IMR-90 (cell line): ENCODE measurements at regions not wholly inside any gene's neighbourhood (a gene's known extent, or its start where the extent isn't known, plus 50 kb on each side); places are given as distances from the start of the nearest gene placed in this dataset.

Source experiments
- ATAC-seq: fragments of 200-7000 bp; cut with Tn5 transposase; 2 replicates; pipeline ENCODE4 v1.9.1; 2020; ENCODE audit warnings: low read depth, mild to moderate bottlenecking, moderate library complexity
- BruUV-seq: library from RNA; stranded (reverse); fragments of 400-500 nt; replicated peaks from 2 replicates; lab custom pipeline; 2021; lab: Mats Ljungman, UMichigan
- CTCF ChIA-PET: fragments of 300-600 bp; formaldehyde crosslinking; extraction: SDS; loops from one replicate; lab custom pipeline; 2021; ENCODE audit warnings: antibody characterized with exemption; lab: Yijun Ruan, JAX
- POLR2A ChIA-PET: fragments of 300-600 bp; sonication (Branson Sonifier 250); formaldehyde crosslinking; loops from one replicate; lab custom pipeline; 2022; ENCODE audit warnings: antibody characterized with exemption; ENCODE audit not compliant: unreplicated experiment; lab: Charles Lee
- DNase-seq: peaks from one replicate; pipeline ENCODE4 v3.0.0; 2013
- H2AFZ ChIP-seq: replicated peaks from 2 replicates; pipeline ENCODE3; 2013; ENCODE audit warnings: low read length, mild to moderate bottlenecking; ENCODE audit not compliant: poor library complexity
- H2AK5ac ChIP-seq: 2 replicates; pipeline ENCODE4 v1.6.1; 2013; ENCODE audit warnings: low read depth, low read length, inconsistent platforms
- H2AK9ac ChIP-seq: replicated peaks from 2 replicates; pipeline ENCODE3; 2013; ENCODE audit warnings: mild to moderate bottlenecking, low read depth, low read length, moderate library complexity; ENCODE audit not compliant: poor library complexity
- H2BK120ac ChIP-seq: 2 replicates; pipeline ENCODE4 v1.6.1; 2013; ENCODE audit warnings: low read depth, low read length, inconsistent platforms
- H2BK15ac ChIP-seq: 3 replicates; pipeline ENCODE4 v1.6.1; 2013; ENCODE audit warnings: low read depth, low read length, inconsistent platforms
- H2BK20ac ChIP-seq: 2 replicates; pipeline ENCODE4 v1.6.1; 2013; ENCODE audit warnings: low read depth, mild to moderate bottlenecking, inconsistent platforms, low read length, moderate library complexity
- H2BK5ac ChIP-seq: 2 replicates; pipeline ENCODE4 v1.6.1; 2013; ENCODE audit warnings: mild to moderate bottlenecking, low read depth, low read length, inconsistent platforms; ENCODE audit not compliant: poor library complexity, severe bottlenecking
- H3K14ac ChIP-seq: replicated peaks from 2 replicates; pipeline ENCODE4 v1.6.1; 2013; ENCODE audit warnings: low read depth, low read length, inconsistent platforms
- H3K18ac ChIP-seq: 2 replicates; pipeline ENCODE4 v1.6.1; 2013; ENCODE audit warnings: low read depth, low read length, control low read depth
- H3K23ac ChIP-seq: 2 replicates; pipeline ENCODE4 v1.6.1; 2013; ENCODE audit warnings: low read depth, low read length, inconsistent platforms
- H3K27ac ChIP-seq: 2 replicates; pipeline ENCODE4 v1.5.1; 2013; ENCODE audit warnings: mild to moderate bottlenecking, control low read depth, low read length; ENCODE audit not compliant: insufficient read depth
- H3K27me3 ChIP-seq: 2 replicates; pipeline ENCODE4 v1.6.1; 2013; ENCODE audit warnings: low read length; ENCODE audit not compliant: control insufficient read depth, insufficient read depth
- H3K36me3 ChIP-seq: 2 replicates; pipeline ENCODE4 v1.6.1; 2013; ENCODE audit warnings: low read length, mixed read lengths; ENCODE audit not compliant: control insufficient read depth, insufficient read depth
- H3K4ac ChIP-seq: 2 replicates; pipeline ENCODE4 v1.6.1; 2013; ENCODE audit warnings: low read depth, low read length, inconsistent platforms
- H3K4me1 ChIP-seq: 2 replicates; pipeline ENCODE4 v1.6.1; 2013; ENCODE audit warnings: low read length, mixed read lengths; ENCODE audit not compliant: control insufficient read depth, insufficient read depth
- H3K4me2 ChIP-seq: 2 replicates; pipeline ENCODE4 v1.6.1; 2013; ENCODE audit warnings: low read depth, mild to moderate bottlenecking, control low read depth, low read length, moderate library complexity
- H3K4me3 ChIP-seq: 2 replicates; pipeline ENCODE4 v1.5.1; 2013; ENCODE audit warnings: low read depth, mild to moderate bottlenecking, control low read depth, low read length, moderate library complexity; ENCODE audit not compliant: insufficient read depth
- H3K56ac ChIP-seq: 2 replicates; pipeline ENCODE4 v1.6.1; 2013; ENCODE audit warnings: low read length, inconsistent platforms; ENCODE audit not compliant: insufficient read depth; ENCODE audit errors: extremely low read depth
- H3K79me1 ChIP-seq, 2 experiments: 2 replicates each; pipeline ENCODE4 v1.6.1; 2013; ENCODE audit warnings: low read length in 2 of 2, inconsistent platforms in 1 of 2, low read depth in 1 of 2
- H3K9ac ChIP-seq: 2 replicates; pipeline ENCODE4 v1.6.1; 2013; ENCODE audit warnings: low read depth, low read length, control low read depth
- H3K9me1 ChIP-seq: 2 replicates; pipeline ENCODE4 v1.6.1; 2013; ENCODE audit warnings: low read length, inconsistent platforms; ENCODE audit not compliant: insufficient read depth
- H3K9me3 ChIP-seq: 2 replicates; pipeline ENCODE4 v1.6.1; 2013; ENCODE audit warnings: low read length; ENCODE audit not compliant: control insufficient read depth, insufficient read depth
- H4K20me1 ChIP-seq: 2 replicates; pipeline ENCODE4 v1.6.1; 2013; ENCODE audit warnings: low read length, inconsistent platforms; ENCODE audit not compliant: insufficient read depth
- H4K5ac ChIP-seq: 2 replicates; pipeline ENCODE4 v1.6.1; 2013; ENCODE audit warnings: mild to moderate bottlenecking, low read depth, low read length, control low read depth
- H4K8ac ChIP-seq, 2 experiments: 2 replicates each; pipeline ENCODE4 v1.6.1; 2013; ENCODE audit warnings: low read depth in 2 of 2, low read length in 2 of 2, control low read depth in 1 of 2, inconsistent platforms in 1 of 2
- H4K91ac ChIP-seq: 2 replicates; pipeline ENCODE4 v1.6.1; 2013; ENCODE audit warnings: low read depth, low read length, inconsistent platforms; ENCODE audit not compliant: insufficient read depth
- BHLHE40 ChIP-seq: fragments of 150-350 bp; IDR thresholded peaks from 2 replicates; pipeline ENCODE4 v1.6.1; 2016; ENCODE audit warnings: mild to moderate bottlenecking, low read depth, low read length
- CHD1 ChIP-seq: IDR thresholded peaks from 2 replicates; pipeline ENCODE4 v1.6.1; 2012; ENCODE audit warnings: low read depth, low read length, improper control_type of control experiment
- MXI1 ChIP-seq: IDR thresholded peaks from 2 replicates; pipeline ENCODE4 v1.6.1; 2012; ENCODE audit warnings: low read depth, mild to moderate bottlenecking, low read length, moderate library complexity, borderline replicate concordance
- NFE2L2 ChIP-seq: fragments of 150-350 bp; IDR thresholded peaks from 2 replicates; pipeline ENCODE4 v1.6.1; 2016; ENCODE audit warnings: low read depth, mild to moderate bottlenecking, low read length
- POLR2A ChIP-seq: IDR thresholded peaks from 2 replicates; pipeline ENCODE4 v1.6.1; 2012; ENCODE audit warnings: mild to moderate bottlenecking, low read depth, low read length
- RCOR1 ChIP-seq: IDR thresholded peaks from 2 replicates; pipeline ENCODE4 v1.6.1; 2012; ENCODE audit warnings: mild to moderate bottlenecking, low read length, improper control_type of control experiment; ENCODE audit not compliant: insufficient replicate concordance
- WGBS, 2 experiments: methylation state at CpG; one replicate each; pipeline versions ENCODE4 v1.1.5 to v1.1.7; 2013; ENCODE audit warnings: missing lambda C conversion rate in 2 of 2; ENCODE audit not compliant: insufficient read length in 1 of 2; ENCODE audit errors: extremely low coverage in 2 of 2; 5-methylcytosine and 5-hydroxymethylcytosine counted together
- dilution Hi-C: fragments of 300-500 bp; cut with HindIII; formaldehyde crosslinking; loops from one replicate; pipeline ENCODE4 v1.14.3; 2018; ENCODE audit warnings: low sequenced_read_pairs; ENCODE audit not compliant: unreplicated experiment
- in situ Hi-C: fragments of 300-500 bp; cut with MboI; formaldehyde crosslinking; loops from 3 replicates; pipeline ENCODE4 v1.14.3; 2019; ENCODE audit warnings: low sequenced_read_pairs, inconsistent platforms, mixed read lengths
- intact Hi-C: fragments of 100-400 bp; cut with micrococcal nuclease; formaldehyde crosslinking; loops from 2 replicates; pipeline ENCODE4 v1.10.0; 2022
- TF ChIP-seq, protein P1 (sequence below): fragments of 150-350 bp; IDR thresholded peaks from 2 replicates; pipeline ENCODE4 v1.6.1; 2017; ENCODE audit warnings: mild to moderate bottlenecking, antibody characterized with exemption, low read length, low read depth
- TF ChIP-seq, protein P2 (sequence below): fragments of 150-350 bp; IDR thresholded peaks from 2 replicates; pipeline ENCODE4 v1.6.1; 2016; ENCODE audit warnings: low read depth, mild to moderate bottlenecking, low read length, moderate library complexity, borderline replicate concordance

DNA sequence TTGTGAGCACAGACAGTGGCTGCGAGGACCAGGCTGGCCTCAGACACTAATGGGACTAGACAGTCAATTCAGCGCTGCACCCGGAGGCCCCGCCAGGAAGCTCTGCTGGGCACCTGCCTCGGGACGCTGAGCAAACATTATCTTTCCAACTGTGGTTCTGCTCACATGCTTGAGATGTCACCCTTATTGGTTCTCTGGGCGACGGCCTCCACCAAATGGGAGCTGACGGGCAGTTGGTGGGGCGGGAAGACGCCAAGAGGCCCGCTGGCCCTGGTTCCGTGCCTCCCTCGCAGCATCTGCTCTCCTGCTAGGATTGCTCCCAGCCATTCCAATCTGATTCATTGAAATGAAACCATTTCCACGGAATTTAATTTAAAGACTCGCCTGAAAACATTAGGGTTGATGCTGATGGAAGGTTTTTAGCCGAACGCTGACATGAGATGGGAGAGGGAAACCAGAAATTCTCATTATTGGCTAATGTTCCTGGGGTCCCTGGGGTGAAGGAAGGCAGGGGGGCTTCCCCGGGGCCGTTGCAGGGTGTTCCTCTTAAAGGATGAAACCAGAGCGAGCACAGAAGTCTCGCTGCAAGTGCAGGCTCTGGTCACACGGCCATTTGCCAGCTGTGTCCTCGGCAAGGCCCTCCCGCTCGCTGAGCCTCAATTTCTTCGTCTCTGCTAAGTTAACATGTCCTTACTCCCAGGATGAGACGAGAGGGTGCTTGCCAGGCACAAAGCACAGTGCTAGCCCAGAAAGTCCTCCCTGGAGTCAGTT, 512.2 kb downstream of the NPHP4 start:
- POLR2A ChIA-PET = no interaction called here
- dilution Hi-C loops = no loop called here

More for the DNA sequence above, 512.2 kb downstream of the NPHP4 start:
- Histone ChIP-seq H2AFZ (no peak overlapping the region), H3K27me3 (no peaks in the 10 kb centered on the region), H3K56ac (no peak overlapping the region), H3K14ac (no peak overlapping the region), H2BK20ac (no peak overlapping the region), H4K91ac (no peak overlapping the region), H4K8ac (no peak overlapping the region), H2AK5ac (no peak overlapping the region), H2BK15ac (no peak overlapping the region), H4K5ac (no peak overlapping the region), H3K36me3 (no peaks in the 10 kb centered on the region), H3K27ac (no peak overlapping the region), H3K4me2 (no peak overlapping the region), H2BK5ac (no peak overlapping the region), H2BK120ac (no peak overlapping the region), H3K23ac (no peak overlapping the region), H4K20me1 (no peaks in the 10 kb centered on the region), H3K18ac (no peak overlapping the region), H3K4me3 (no peak overlapping the region), H2AK9ac (no peak overlapping the region), H3K79me1 (no peaks in the 10 kb centered on the region), H3K9ac (no peak overlapping the region), H3K4ac (no peak overlapping the region), H3K9me1 (no peaks in the 10 kb centered on the region), H3K9me3 (peaks cover 58% of the 10 kb centered on the region), H3K4me1 (no peaks in the 10 kb centered on the region)
- BruUV-seq = no TSS peak
- TF ChIP-seq, protein P1, sequence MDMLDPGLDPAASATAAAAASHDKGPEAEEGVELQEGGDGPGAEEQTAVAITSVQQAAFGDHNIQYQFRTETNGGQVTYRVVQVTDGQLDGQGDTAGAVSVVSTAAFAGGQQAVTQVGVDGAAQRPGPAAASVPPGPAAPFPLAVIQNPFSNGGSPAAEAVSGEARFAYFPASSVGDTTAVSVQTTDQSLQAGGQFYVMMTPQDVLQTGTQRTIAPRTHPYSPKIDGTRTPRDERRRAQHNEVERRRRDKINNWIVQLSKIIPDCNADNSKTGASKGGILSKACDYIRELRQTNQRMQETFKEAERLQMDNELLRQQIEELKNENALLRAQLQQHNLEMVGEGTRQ = no peak
- no peak for TF ChIP-seq BHLHE40
- no peak for TF ChIP-seq CHD1
- no peak for TF ChIP-seq POLR2A
- TF ChIP-seq, protein P2, sequence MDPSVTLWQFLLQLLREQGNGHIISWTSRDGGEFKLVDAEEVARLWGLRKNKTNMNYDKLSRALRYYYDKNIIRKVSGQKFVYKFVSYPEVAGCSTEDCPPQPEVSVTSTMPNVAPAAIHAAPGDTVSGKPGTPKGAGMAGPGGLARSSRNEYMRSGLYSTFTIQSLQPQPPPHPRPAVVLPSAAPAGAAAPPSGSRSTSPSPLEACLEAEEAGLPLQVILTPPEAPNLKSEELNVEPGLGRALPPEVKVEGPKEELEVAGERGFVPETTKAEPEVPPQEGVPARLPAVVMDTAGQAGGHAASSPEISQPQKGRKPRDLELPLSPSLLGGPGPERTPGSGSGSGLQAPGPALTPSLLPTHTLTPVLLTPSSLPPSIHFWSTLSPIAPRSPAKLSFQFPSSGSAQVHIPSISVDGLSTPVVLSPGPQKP = no peak
- no peak for TF ChIP-seq MXI1
- no peak for TF ChIP-seq RCOR1
- TF ChIP-seq NFE2L2 = no peak
- CTCF ChIA-PET = interaction anchor here (1.0 kb wide), 1 partner anchor 34 kb away, joined by 3 read pairs; no protein-coding TSS in a partner anchor
- intact Hi-C loops (no loop called here), in situ Hi-C loops (no loop called here)
- no peak for ATAC-seq
- DNase-seq = no peak
- WGBS, 2 experiments = 63% methylated on average over 10 of the region's 28 CpGs; no CpG with 5 or more reads in 1 of the 2 experiments
